ENCODE measurements at regions not wholly inside any gene's neighbourhood (a gene's known extent, or its start where the extent isn't known, plus 50 kb on each side); places are given as distances from the start of the nearest gene placed in this dataset. TPM values are rescaled to one million over a fixed set of nuclear protein-coding genes. Genes with fewer than 3 reads are reported as not detected.

Small RNAs in the stretch of these regions (microRNA-seq; reads per million reads assigned to microRNA genes)
- gene MIR3143 (ENCODE audit: borderline number of aligned reads) = not detected

Small RNAs in the stretch of these regions (small RNA-seq; reads per million reads assigned to genes)
- not detected for gene MIR3143 (ENCODE audit: low read depth, low replicate concordance)
- 13.7 reads per million, percentile 86 among the genes with 10 or more reads in this experiment for gene RNU2-62P (ENCODE audit: low read depth, low replicate concordance)

Data from GM23248 (cell line).